Thoracic aorta (tissue), 2 donors: ENCODE measurements at regions not wholly inside any gene's neighbourhood (a gene's known extent, or its start where the extent isn't known, plus 50 kb on each side); places are given as distances from the start of the nearest gene placed in this dataset.

Experiments used
- ATAC-seq: fragments of 150-250 bp; one replicate; pipeline ENCODE4 v1.8.0; 2017; ENCODE audit warnings: low read depth; ENCODE audit not compliant: insufficient number of reproducible peaks, low FRiP score
- DNase-seq: peaks from one replicate; pipeline ENCODE4 v3.0.0-alpha.2; 2020; ENCODE audit warnings: low spot score
- H3K27ac ChIP-seq, 2 donors: fragments of 200-600 bp; sonication (generic); 1 replicate in 1 of 2; 2 replicates in 1 of 2; pipeline ENCODE4 v1.5.1; 2016; ENCODE audit warnings: mild to moderate bottlenecking in 2 of 2, moderate library complexity in 2 of 2
- H3K27me3 ChIP-seq: fragments of 200-600 bp; sonication (generic); replicated peaks from 2 replicates; pipeline ENCODE4 v1.6.0; 2016; ENCODE audit warnings: mild to moderate bottlenecking; ENCODE audit not compliant: insufficient read depth
- H3K36me3 ChIP-seq: fragments of 200-600 bp; sonication (generic); one replicate; pipeline ENCODE4 v1.5.1; 2016
- H3K4me1 ChIP-seq, 2 donors: fragments of 200-600 bp; sonication (generic); 1 replicate in 1 of 2; 2 replicates in 1 of 2; pipeline versions ENCODE4 v1.5.1 to v1.6.0; 2016; ENCODE audit warnings: low read depth in 2 of 2, mild to moderate bottlenecking in 1 of 2; ENCODE audit not compliant: control insufficient read depth in 1 of 2
- H3K4me3 ChIP-seq: fragments of 200-600 bp; sonication (generic); 2 replicates; pipeline ENCODE4 v1.5.1; 2016; ENCODE audit warnings: mild to moderate bottlenecking
- H3K9me3 ChIP-seq: fragments of 200-600 bp; sonication (generic); 2 replicates; pipeline ENCODE4 v1.5.1; 2016
- TF ChIP-seq, protein P1 (sequence below): fragments of 200-600 bp; sonication (generic); IDR thresholded peaks from one replicate; pipeline ENCODE4 v1.5.1; 2019; ENCODE audit warnings: antibody characterized with exemption

DNA sequence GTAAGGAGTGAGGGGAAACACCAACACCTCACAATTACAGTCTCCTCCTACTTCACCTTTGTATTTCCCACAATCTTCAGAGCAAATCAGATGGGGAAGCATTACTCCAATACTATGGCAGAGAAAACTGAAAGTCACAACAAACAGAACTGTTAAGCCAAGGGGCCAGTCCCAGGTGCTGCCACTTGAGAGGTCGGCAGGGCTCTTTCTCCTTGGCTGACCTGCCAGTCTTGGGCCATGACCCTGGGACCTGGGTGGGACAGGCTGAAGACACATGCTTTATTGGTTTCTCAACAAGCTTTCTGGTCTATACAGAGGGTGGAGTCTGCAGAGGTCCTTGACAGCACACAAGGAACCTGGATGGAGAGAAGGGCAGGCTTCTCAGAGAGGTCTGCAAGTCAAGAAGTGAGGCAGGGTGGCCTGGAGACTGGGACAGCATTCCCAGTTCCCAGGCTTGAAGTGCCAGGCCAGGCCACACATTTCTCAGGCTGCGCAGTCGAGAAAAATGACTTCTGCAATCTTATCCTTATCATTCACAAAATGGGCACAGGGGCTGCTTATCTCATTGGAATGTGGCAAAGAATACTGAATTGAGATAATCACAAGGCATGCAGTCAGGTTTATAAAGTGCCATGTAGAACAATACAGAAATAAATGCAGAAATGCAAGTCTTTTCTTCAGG is 301.0 kb downstream of the CXCL12 start:
- H3K4me1 ChIP-seq = no peaks in the 10 kb centered on the region
- ATAC-seq (no peak), DNase-seq (no peak)
- no peak overlapping the region for H3K27ac ChIP-seq
- H3K36me3 ChIP-seq = no peaks in the 10 kb centered on the region
- H3K9me3 ChIP-seq = no peaks in the 10 kb centered on the region
- TF ChIP-seq, protein P1, sequence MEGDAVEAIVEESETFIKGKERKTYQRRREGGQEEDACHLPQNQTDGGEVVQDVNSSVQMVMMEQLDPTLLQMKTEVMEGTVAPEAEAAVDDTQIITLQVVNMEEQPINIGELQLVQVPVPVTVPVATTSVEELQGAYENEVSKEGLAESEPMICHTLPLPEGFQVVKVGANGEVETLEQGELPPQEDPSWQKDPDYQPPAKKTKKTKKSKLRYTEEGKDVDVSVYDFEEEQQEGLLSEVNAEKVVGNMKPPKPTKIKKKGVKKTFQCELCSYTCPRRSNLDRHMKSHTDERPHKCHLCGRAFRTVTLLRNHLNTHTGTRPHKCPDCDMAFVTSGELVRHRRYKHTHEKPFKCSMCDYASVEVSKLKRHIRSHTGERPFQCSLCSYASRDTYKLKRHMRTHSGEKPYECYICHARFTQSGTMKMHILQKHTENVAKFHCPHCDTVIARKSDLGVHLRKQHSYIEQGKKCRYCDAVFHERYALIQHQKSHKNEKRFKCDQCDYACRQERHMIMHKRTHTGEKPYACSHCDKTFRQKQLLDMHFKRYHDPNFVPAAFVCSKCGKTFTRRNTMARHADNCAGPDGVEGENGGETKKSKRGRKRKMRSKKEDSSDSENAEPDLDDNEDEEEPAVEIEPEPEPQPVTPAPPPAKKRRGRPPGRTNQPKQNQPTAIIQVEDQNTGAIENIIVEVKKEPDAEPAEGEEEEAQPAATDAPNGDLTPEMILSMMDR = no peak
- H3K4me3 ChIP-seq = no peak overlapping the region
- H3K27me3 ChIP-seq = no peaks in the 10 kb centered on the region

DNA sequence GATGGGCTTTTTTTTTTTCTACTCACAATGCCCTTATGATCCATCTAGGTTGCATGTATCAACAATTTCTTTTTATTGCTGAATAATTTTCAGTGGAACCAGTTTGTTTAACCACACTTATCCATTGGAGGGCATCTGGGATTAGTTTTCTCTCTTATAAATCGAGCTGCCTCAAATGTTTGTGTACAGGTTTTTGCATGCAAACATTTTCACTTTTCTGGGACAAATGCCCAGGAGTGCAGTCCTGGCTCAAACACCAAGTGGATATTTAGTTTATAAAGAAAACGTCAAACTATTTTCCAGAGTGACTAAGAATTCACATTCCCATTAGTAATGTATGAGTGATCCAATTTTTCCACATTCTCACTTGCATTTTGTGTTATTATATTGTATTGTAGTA is 313.4 kb downstream of the CXCL12 start:
- DNase-seq (no peak), ATAC-seq (no peak)
- no peaks in the 10 kb centered on the region for H3K27me3 ChIP-seq
- peaks cover 19 to 41% of the 10 kb centered on the region in 2 donors for H3K4me1 ChIP-seq
- TF ChIP-seq, protein P1 = no peak
- no peaks in the 10 kb centered on the region for H3K9me3 ChIP-seq
- no peak overlapping the region for H3K4me3 ChIP-seq
- H3K27ac ChIP-seq = peak overlapping the region in 1 of 2 donors; percentile 66
- no peaks in the 10 kb centered on the region for H3K36me3 ChIP-seq

DNA sequence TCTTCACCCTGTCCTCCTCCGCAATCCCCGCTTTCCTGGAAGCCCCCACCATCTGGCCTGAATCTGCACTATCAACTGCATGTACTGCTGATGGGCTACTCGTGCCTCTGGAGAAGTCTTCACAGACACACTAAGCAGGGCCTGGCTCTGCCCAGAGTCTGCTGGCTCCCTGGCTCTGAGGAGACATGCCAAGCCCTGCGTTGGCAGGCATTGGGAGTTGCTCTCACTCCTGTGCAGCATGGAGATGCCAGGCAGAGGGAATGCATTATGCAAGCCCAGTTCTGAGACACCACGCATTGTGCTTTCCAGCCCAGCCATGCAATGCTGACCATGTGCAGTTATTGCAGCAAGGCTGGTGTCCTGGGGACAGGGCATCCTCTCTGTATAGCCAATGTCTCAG is 314.6 kb downstream of the CXCL12 start:
- H3K27me3 ChIP-seq = no peaks in the 10 kb centered on the region
- no peak overlapping the region for H3K4me3 ChIP-seq
- no peaks in the 10 kb centered on the region for H3K9me3 ChIP-seq
- DNase-seq = peak; percentile 17
- no peak for ATAC-seq
- peaks cover 27 to 53% of the 10 kb centered on the region in 2 donors for H3K4me1 ChIP-seq
- no peaks in the 10 kb centered on the region for H3K36me3 ChIP-seq
- peak overlapping the region; percentile 12 to 66 for H3K27ac ChIP-seq
- TF ChIP-seq, protein P1 = no peak

DNA sequence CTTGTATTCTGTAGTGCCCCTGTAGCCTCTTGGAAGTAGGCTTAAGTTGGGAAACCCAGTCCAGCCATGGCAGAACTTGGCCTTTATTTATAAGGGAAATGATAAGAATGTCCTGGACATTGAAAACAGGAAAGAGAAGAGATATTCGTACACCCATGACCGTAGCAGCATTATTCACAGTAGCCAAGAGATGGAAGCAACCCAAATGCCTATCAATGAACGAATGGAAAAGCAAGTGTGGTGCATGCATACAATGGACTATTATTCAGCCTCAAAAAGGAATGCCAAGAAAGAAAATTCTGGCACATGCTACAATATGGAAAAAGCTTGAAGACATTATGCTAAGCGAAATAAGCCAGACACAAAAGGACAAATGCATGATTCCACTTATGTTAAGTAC is 315.3 kb downstream of the CXCL12 start:
- peaks cover 32 to 60% of the 10 kb centered on the region in 2 donors for H3K4me1 ChIP-seq
- peak overlapping the region; percentile 35 to 66 for H3K27ac ChIP-seq
- DNase-seq = no peak
- no peak overlapping the region for H3K4me3 ChIP-seq
- ATAC-seq = no peak
- H3K36me3 ChIP-seq = no peaks in the 10 kb centered on the region
- TF ChIP-seq, protein P1 = no peak
- no peaks in the 10 kb centered on the region for H3K9me3 ChIP-seq
- no peaks in the 10 kb centered on the region for H3K27me3 ChIP-seq

DNA sequence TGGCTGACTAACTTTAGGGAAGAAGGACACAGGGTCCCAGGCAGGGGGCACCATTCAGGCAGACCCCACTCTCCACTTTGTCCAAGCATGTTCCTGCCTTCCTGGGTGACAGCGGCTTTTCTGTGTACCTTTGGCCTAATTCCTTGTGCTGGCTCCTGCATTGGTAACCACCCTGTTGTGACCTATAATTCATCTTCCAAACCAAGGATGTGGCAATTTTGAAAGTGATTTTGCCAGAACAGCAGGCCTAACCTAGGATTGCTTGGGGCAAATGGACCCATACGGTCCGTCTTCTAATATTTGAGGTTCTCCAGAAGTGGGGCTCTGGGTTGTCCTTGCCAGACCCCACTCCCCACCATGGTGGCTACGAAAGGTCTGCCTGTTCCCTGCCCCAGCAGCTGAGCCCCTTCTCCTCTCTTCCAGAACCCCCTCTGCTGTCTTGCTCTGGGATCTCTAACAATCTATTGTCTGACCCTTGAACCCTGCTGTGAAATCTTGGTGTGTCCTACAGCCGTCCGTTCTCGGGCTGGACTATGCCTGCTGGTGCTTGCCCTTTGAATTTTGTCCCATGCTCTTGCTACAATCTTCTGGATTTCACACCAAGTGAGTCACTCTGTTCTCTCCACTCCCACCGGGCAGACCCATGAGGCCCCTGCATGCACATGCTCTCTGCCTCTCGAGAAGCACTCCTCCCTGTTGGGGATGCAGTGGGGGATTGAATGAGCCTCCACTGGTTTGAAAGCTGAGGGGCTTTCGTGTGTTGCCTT is 316.0 kb downstream of the CXCL12 start:
- Histone ChIP-seq H3K4me1 (peaks cover 32 to 67% of the 10 kb centered on the region in 2 donors), H3K36me3 (no peaks in the 10 kb centered on the region), H3K4me3 (no peak overlapping the region), H3K27ac (peak overlapping the region; percentile 35 to 66), H3K27me3 (no peaks in the 10 kb centered on the region), H3K9me3 (no peaks in the 10 kb centered on the region)
- ATAC-seq (no peak), DNase-seq (no peak)
- TF ChIP-seq, protein P1 = no peak
